CD4-positive, CD25-positive, alpha-beta regulatory T cell (primary cell): ENCODE measurements at regions not wholly inside any gene's neighbourhood (a gene's known extent, or its start where the extent isn't known, plus 50 kb on each side); places are given as distances from the start of the nearest gene placed in this dataset.

Experiments
- ATAC-seq, 2 donors: fragments of 150-1000 bp; cut with Tn5 transposase; one replicate each; pipeline ENCODE4 v1.10.0; 2021; ENCODE audit warnings: low read depth in 2 of 2, moderate number of reproducible peaks in 2 of 2, moderate library complexity in 1 of 2
- DNase-seq, 3 donors: peaks; one replicate each; pipeline versions ENCODE4 v3.0.0 to v3.0.0-alpha.2; 2012 to 2022; ENCODE audit warnings: mixed read lengths in 1 of 3
- H3K27ac ChIP-seq: one replicate; pipeline ENCODE4 v1.7.0; 2013; ENCODE audit warnings: mild to moderate bottlenecking, low read length; ENCODE audit not compliant: insufficient read depth, poor library complexity, severe bottlenecking
- H3K27me3 ChIP-seq: one replicate; pipeline ENCODE4 v1.7.0; 2013; ENCODE audit warnings: low read length; ENCODE audit not compliant: control insufficient read depth, insufficient read depth
- H3K36me3 ChIP-seq: one replicate; pipeline ENCODE4 v1.7.0; 2013; ENCODE audit warnings: mild to moderate bottlenecking, low read length, moderate library complexity; ENCODE audit not compliant: control insufficient read depth, insufficient read depth
- H3K4me1 ChIP-seq: 2 replicates; pipeline ENCODE4 v1.7.0; 2013; ENCODE audit warnings: mild to moderate bottlenecking, low read length; ENCODE audit not compliant: insufficient read depth, control insufficient read depth, poor library complexity, severe bottlenecking
- H3K4me3 ChIP-seq: one replicate; pipeline ENCODE4 v1.7.0; 2013; ENCODE audit warnings: low read depth, mild to moderate bottlenecking, low read length, moderate library complexity
- H3K9me3 ChIP-seq, 2 experiments: 1 replicate in 1 of 2; 2 replicates in 1 of 2; pipeline ENCODE4 v1.7.0; 2013; ENCODE audit warnings: low read length in 2 of 2, mild to moderate bottlenecking in 1 of 2, moderate library complexity in 1 of 2; ENCODE audit not compliant: control insufficient read depth in 2 of 2
- H3K27ac Mint-ChIP-seq, 3 donors: one replicate each; pipeline ENCODE4 v1.8.0; 2020 to 2022; ENCODE audit warnings: mild to moderate bottlenecking in 3 of 3, mixed read lengths in 3 of 3, moderate library complexity in 2 of 3
- H3K27me3 Mint-ChIP-seq: one replicate; pipeline ENCODE4 v1.8.0; 2022; ENCODE audit warnings: mild to moderate bottlenecking, mixed read lengths
- H3K36me3 Mint-ChIP-seq: one replicate; pipeline ENCODE4 v1.8.0; 2020; ENCODE audit warnings: mixed read lengths
- H3K4me1 Mint-ChIP-seq, 4 donors: one replicate each; pipeline ENCODE4 v1.8.0; 2020 to 2022; ENCODE audit warnings: mixed read lengths in 4 of 4, mild to moderate bottlenecking in 1 of 4
- H3K4me3 Mint-ChIP-seq, 4 donors: one replicate each; pipeline ENCODE4 v1.8.0; 2020 to 2022; ENCODE audit warnings: mild to moderate bottlenecking in 4 of 4, mixed read lengths in 4 of 4, moderate library complexity in 3 of 4
- H3K9me3 Mint-ChIP-seq, 7 donors: one replicate each; pipeline ENCODE4 v1.8.0; 2020 to 2022; ENCODE audit warnings: mixed read lengths in 7 of 7, mild to moderate bottlenecking in 3 of 7, moderate library complexity in 2 of 7

DNA sequence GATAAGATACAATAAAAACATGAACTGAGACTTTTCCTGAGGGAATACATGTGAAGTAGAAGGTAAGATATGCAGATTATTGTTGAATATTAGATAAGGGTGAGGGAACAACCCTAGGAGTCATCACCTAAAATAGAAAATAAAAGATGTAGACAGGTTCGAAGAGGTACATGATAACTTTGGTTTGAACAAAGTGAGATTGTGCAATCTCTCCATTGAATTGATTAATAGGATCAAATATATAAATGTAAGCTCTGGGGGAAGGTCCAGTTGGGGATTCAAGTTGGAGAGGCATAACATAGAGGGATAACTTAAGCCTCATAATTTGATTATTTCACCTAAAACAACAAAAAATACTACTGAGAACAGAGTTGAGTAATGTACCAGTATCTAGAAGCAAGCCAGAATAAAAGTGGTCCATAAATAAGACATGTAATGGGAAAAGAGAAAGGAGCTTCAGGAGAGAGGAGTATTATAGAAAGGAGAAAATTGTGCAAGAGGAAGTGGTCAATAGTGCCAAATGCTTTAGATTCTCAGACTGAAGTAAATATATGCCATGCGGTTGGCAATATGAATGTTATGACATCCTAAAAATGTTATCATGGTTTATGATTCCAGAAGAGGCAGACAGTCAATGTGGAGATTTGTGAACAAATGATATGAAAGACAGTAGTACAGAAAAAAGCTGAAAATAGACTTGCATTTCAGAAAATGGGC is 282.3 kb upstream of the CHRM2 start:
- Mint-ChIP-seq H3K36me3 (no peaks in the 10 kb centered on the region), H3K27ac (no peak overlapping the region)

GRCh38 chr7:136566491-136566890 is 302.0 kb upstream of the CHRM2 start:
- no peak overlapping the region for H3K4me3 Mint-ChIP-seq

More for the DNA sequence above, 282.3 kb upstream of the CHRM2 start:
- H3K27ac ChIP-seq, result no peak overlapping the region
- DNase-seq (no peak), ATAC-seq (no peak)
- Mint-ChIP-seq H3K27me3 (no peaks in the 10 kb centered on the region), H3K9me3 (peaks cover 1 to 6% (median 4%) of the 10 kb centered on the region in 7 donors), H3K4me1 (no peaks in the 10 kb centered on the region), H3K4me3 (no peak overlapping the region)
- no peak overlapping the region for H3K4me3 ChIP-seq
- peaks cover 0 to 5% of the 10 kb centered on the region in 2 experiments for H3K9me3 ChIP-seq
- no peaks in the 10 kb centered on the region for H3K27me3 ChIP-seq
- H3K36me3 ChIP-seq, result no peaks in the 10 kb centered on the region
- no peaks in the 10 kb centered on the region for H3K4me1 ChIP-seq

DNA sequence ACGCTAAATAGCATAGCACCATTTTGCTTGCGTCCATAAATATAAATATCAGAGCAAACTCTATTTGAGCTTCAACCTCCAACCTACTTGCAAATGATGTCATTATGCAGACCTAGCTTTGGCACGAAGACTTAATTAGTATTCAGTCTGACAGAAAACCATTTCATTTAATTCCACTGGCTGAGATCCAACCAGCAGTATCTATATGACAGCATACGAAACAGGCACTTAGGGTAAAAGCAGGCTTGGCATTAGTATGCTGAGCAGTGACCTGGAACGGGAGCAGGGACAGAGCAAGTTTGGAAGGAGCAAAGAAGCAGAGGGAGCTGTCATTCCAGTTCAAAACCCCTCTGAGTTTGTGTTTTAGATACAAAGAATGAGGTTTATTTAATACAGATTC is 312.5 kb upstream of the CHRM2 start:
- Histone ChIP-seq H3K27me3 (no peaks in the 10 kb centered on the region), H3K27ac (no peak overlapping the region), H3K9me3 (no peaks in the 10 kb centered on the region), H3K4me3 (no peak overlapping the region), H3K36me3 (no peaks in the 10 kb centered on the region), H3K4me1 (no peaks in the 10 kb centered on the region)
- H3K4me1 Mint-ChIP-seq, result no peaks in the 10 kb centered on the region
- H3K27ac Mint-ChIP-seq, result no peak overlapping the region
- ATAC-seq (no peak), DNase-seq (no peak)
- H3K4me3 Mint-ChIP-seq, result no peak overlapping the region
- H3K36me3 Mint-ChIP-seq, result no peaks in the 10 kb centered on the region
- H3K27me3 Mint-ChIP-seq, result no peaks in the 10 kb centered on the region
- peaks cover 0 to 13% (median 5%) of the 10 kb centered on the region in 7 donors for H3K9me3 Mint-ChIP-seq

More at GRCh38 chr7:136566491-136566890, 302.0 kb upstream of the CHRM2 start:
- Mint-ChIP-seq H3K4me1 (no peaks in the 10 kb centered on the region), H3K27me3 (no peaks in the 10 kb centered on the region), H3K9me3 (peaks cover under 1 to 18% (median 8%) of the 10 kb centered on the region in 7 donors), H3K36me3 (no peaks in the 10 kb centered on the region), H3K27ac (no peak overlapping the region)
- Histone ChIP-seq H3K4me3 (no peak overlapping the region), H3K9me3 (no peaks in the 10 kb centered on the region), H3K27ac (no peak overlapping the region), H3K4me1 (no peaks in the 10 kb centered on the region), H3K27me3 (no peaks in the 10 kb centered on the region), H3K36me3 (no peaks in the 10 kb centered on the region)
- ATAC-seq (no peak), DNase-seq (no peak)

GRCh38 chr7:136551618-136552017 is 316.8 kb upstream of the CHRM2 start:
- Histone ChIP-seq H3K9me3 (no peaks in the 10 kb centered on the region), H3K4me1 (no peaks in the 10 kb centered on the region), H3K27ac (no peak overlapping the region), H3K4me3 (no peak overlapping the region), H3K36me3 (no peaks in the 10 kb centered on the region), H3K27me3 (no peaks in the 10 kb centered on the region)
- Mint-ChIP-seq H3K4me3 (no peak overlapping the region), H3K27me3 (no peaks in the 10 kb centered on the region), H3K27ac (no peak overlapping the region), H3K4me1 (no peaks in the 10 kb centered on the region), H3K36me3 (no peaks in the 10 kb centered on the region), H3K9me3 (peaks cover 0 to 4% (median 2%) of the 10 kb centered on the region in 7 donors)
- DNase-seq (no peak), ATAC-seq (no peak)

DNA sequence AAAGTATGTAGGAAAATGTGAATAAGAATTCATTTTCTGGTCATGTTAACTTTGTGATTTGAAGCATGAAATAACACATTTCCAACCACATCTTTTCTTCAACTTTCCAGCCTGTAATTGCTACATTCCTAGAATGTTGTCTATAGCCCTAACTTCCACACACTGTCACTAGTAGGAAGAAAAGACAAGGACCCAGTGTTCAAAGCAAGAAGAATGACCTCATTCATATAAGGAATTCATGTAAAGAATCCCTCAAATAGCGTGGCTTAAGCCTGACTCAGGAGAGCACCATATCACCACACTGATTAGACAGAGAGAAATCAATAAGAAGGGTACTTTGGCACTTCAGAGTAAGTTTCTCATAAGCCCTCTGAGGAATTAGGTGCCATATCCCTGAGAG is 318.7 kb upstream of the CHRM2 start:
- DNase-seq (no peak), ATAC-seq (no peak)
- Mint-ChIP-seq H3K4me1 (no peaks in the 10 kb centered on the region), H3K4me3 (no peak overlapping the region), H3K9me3 (peaks cover 0 to 7% (median 1%) of the 10 kb centered on the region in 7 donors), H3K27me3 (no peaks in the 10 kb centered on the region), H3K27ac (no peak overlapping the region), H3K36me3 (no peaks in the 10 kb centered on the region)
- Histone ChIP-seq H3K27me3 (no peaks in the 10 kb centered on the region), H3K36me3 (no peaks in the 10 kb centered on the region), H3K4me3 (no peak overlapping the region), H3K9me3 (no peaks in the 10 kb centered on the region), H3K27ac (no peak overlapping the region), H3K4me1 (no peaks in the 10 kb centered on the region)

- ATAC-seq (no peak), DNase-seq (no peak)
- H3K4me1 Mint-ChIP-seq, result no peaks in the 10 kb centered on the region
- H3K4me3 ChIP-seq, result no peak overlapping the region
- no peak overlapping the region for H3K4me3 Mint-ChIP-seq
- H3K27me3 ChIP-seq, result no peaks in the 10 kb centered on the region
- peaks cover 0 to 2% of the 10 kb centered on the region in 2 experiments for H3K9me3 ChIP-seq
- H3K36me3 ChIP-seq, result no peaks in the 10 kb centered on the region
- H3K27ac Mint-ChIP-seq, result no peak overlapping the region
- H3K27me3 Mint-ChIP-seq, result no peaks in the 10 kb centered on the region
- H3K9me3 Mint-ChIP-seq, result peaks cover 0 to 25% (median 5%) of the 10 kb centered on the region in 7 donors
- H3K27ac ChIP-seq, result no peak overlapping the region
- H3K36me3 Mint-ChIP-seq, result no peaks in the 10 kb centered on the region
- no peaks in the 10 kb centered on the region for H3K4me1 ChIP-seq
Measured at GRCh38 chr7:136533732-136534131, 334.7 kb upstream of the CHRM2 start.

DNA sequence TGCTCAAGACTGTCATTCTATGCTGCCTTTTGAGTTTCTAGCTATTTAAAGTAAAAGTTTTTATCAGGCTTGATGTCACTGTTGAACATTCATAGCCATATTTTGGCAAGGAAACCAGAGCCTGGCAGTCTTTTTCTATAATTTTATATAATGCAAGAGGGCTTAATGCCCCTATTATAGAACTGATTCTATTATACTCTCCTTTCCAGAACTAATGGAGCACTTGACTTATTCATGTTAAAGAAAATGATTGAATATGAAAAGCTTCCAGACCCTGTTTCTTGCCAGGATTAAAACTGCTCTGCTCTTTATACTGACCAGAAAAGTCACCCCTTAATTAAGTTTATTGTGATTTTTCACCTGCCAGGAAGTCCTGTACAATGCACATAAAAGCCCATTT is 337.6 kb upstream of the CHRM2 start:
- Histone ChIP-seq H3K27ac (no peak overlapping the region), H3K9me3 (peaks cover 2 to 10% of the 10 kb centered on the region in 2 experiments), H3K36me3 (no peaks in the 10 kb centered on the region), H3K27me3 (no peaks in the 10 kb centered on the region), H3K4me3 (no peak overlapping the region), H3K4me1 (no peaks in the 10 kb centered on the region)
- ATAC-seq (no peak), DNase-seq (no peak)
- Mint-ChIP-seq H3K9me3 (peaks cover 0 to 28% (median 5%) of the 10 kb centered on the region in 7 donors), H3K27me3 (no peaks in the 10 kb centered on the region), H3K4me1 (no peaks in the 10 kb centered on the region), H3K4me3 (no peak overlapping the region), H3K36me3 (no peaks in the 10 kb centered on the region), H3K27ac (no peak overlapping the region)

DNA sequence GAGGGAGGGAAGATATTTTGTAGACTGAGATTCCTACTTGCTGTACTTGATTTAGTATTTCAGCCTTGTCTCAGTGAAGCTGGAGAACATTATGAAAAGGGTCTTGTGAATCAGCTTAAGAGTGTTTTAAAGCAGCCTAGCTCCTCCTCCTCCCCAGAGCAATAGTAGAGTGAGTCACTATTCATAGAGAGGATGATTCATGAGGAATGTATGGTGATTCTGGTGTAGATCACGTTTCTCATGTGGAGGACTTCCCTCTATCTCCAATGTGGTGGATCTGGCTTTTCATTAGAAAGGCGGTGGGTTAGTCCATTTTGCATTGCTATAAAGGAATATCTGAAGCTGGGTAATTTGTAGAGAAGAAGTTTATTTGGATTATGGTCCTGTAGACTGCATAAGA is 340.1 kb upstream of the CHRM2 start:
- Mint-ChIP-seq H3K4me1 (no peaks in the 10 kb centered on the region), H3K4me3 (no peak overlapping the region)
- ATAC-seq, result no peak

More for the DNA sequence above, 340.1 kb upstream of the CHRM2 start:
- no peak for DNase-seq
- Histone ChIP-seq H3K27me3 (no peaks in the 10 kb centered on the region), H3K9me3 (peaks cover 0 to 10% of the 10 kb centered on the region in 2 experiments), H3K36me3 (no peaks in the 10 kb centered on the region), H3K4me3 (no peak overlapping the region), H3K4me1 (no peaks in the 10 kb centered on the region), H3K27ac (no peak overlapping the region)
- Mint-ChIP-seq H3K27ac (no peak overlapping the region), H3K27me3 (no peaks in the 10 kb centered on the region), H3K36me3 (no peaks in the 10 kb centered on the region), H3K9me3 (peaks cover 0 to 22% (median 5%) of the 10 kb centered on the region in 7 donors)
